ENCODE measurements at regions not wholly inside any gene's neighbourhood (a gene's known extent, or its start where the extent isn't known, plus 50 kb on each side); places are given as distances from the start of the nearest gene placed in this dataset.
"Not testable (repeated sequence)": the region's sequence is repeated elsewhere in the genome, so short reads cannot be mapped to it uniquely, and the experiment has no call there.

DNA sequence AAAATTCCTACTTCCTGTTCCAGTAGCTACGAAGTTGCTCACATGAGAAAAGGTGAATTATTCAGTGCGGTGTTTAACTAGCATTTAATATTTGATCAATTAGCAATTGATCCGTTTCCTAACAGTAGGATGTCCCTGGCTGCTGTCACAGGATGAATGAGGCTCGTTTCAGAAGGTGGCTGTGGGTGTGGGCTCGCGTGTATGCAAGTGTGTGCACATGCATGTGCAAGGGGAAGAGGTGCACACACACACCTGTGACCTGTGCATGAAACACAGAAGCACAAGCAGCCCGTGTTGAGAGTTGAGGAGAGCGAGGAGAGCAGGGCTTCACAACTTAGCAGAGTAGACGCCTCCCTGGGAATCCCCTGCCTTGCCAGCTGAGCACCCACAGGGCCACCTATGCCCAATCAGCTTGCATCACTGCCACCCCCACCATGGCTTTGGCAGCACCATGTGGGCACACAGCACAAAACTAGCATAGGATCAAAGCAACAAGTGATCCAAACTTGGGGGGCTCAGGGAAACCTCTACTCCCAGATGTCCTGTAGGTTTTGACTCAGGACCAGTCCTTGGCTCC, 107.2 kb downstream of the C5orf15 start:
- in situ Hi-C loops (cut with HindIII; ENCODE audit: low sequenced_read_pairs) = loop anchor here (10.0 kb wide), 1 partner anchor 64 kb away; no protein-coding TSS in a partner anchor

DNA sequence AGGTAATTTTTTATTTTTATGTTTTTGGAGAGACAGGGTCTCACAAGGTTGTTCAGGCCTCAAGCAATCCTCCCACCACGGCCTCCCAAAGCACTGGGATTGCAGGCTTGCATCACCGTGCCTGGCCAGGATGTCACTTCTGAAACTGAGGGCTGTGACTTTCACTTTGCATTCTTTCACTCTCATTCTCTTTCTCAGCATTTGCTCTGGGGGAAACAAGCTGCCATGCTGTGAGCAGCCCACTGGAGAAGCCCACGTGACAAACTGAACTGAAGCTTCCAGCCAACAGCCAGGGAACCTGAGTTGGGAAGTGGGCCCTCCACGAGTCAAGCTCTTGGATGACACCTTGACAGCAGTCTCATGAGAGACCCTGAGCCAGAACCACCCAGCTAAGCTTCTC, 109.4 kb downstream of the C5orf15 start:
- in situ Hi-C loops (cut with HindIII; ENCODE audit: low sequenced_read_pairs) = no loop called here

DNA sequence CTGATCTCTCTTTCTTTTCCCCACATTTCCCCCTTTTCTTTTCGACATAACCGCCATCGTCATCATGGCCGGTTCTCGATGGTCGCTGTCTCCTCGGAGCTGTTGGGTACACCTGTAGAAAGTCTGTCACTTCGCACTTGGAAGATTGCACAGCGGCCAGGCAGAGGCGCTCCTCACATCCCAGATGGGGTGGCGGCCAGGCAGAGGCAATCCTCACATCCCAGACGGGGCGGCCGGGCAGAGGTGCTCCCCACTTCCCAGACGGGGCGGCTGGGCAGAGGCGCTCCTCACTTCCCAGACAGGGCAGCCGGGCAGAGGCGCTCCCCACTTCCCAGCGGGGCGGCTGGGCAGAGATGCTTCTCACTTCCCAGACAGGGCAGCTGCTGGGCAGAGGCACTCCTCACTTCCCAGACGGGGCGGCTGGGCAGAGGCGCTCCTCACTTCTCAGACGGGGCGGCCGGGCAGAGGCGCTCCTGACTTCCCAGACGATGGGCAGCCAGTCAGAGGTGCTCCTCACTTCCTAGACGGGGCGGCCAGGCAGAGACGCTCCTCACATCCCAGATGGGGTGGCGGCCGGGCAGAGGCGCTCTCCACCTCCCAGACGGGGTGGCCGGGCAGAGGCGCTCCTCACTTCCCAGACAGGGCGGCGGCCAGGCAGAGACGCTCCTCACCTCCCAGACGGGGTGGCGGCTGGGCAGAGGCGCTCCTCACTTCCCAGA, 110.7 kb downstream of the C5orf15 start:
- in situ Hi-C loops (cut with HindIII; ENCODE audit: low sequenced_read_pairs) = not testable (repeated sequence)

DNA sequence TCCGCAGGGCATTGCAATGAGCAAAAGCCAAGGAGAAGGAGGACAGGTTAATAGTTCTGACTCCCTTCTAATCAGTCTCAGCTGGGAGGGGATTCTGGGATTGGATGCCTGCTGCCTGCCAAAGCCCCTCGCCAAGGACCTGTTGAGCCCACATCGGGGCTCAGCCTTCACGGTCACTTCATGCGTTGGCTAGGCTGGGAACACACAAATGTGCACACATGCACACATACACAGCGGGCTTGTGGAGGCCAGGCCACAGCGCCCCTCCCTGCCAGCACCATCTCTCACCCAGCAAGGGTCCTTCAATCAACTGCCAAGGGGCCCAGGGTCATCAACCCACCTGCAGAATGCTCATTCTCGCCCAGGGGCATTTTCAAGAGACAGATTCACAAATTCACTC, 113.9 kb downstream of the C5orf15 start:
- in situ Hi-C loops (cut with HindIII; ENCODE audit: low sequenced_read_pairs) = no loop called here

DNA sequence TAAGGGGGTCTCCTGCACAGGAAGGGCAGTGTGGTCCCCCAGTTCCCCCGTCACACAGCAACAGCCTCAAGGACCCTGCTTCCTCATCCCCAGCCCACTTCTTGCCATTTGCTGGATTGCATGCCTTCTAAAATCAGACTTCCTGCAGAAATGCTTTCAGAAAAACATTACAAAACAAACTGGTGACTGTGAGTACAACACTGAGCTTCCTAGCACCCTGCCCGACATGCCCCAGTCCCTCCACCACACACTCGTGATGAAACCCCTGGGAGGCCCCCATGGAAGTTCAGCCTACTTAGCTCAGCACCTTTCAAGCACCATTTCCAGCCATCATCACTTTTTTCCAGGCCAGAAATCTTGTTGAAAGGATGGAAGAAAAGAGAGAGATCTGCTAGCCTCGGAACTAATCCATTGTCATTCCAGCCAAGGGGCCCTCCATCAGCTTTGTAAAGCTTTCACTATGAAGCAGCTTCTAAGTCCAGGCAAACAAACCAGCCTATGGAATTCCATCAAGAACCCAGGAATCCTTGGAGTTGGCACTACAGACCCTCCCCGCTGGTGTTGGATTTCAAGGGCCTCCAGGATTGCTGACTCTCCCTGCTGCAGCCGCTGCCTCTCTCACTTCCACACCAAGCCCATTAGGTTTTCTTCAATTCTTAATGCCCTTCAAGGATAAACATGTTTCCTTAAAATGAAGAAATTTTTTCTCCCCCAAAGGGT, 114.6 kb downstream of the C5orf15 start:
- in situ Hi-C loops (cut with HindIII; ENCODE audit: low sequenced_read_pairs) = no loop called here

DNA sequence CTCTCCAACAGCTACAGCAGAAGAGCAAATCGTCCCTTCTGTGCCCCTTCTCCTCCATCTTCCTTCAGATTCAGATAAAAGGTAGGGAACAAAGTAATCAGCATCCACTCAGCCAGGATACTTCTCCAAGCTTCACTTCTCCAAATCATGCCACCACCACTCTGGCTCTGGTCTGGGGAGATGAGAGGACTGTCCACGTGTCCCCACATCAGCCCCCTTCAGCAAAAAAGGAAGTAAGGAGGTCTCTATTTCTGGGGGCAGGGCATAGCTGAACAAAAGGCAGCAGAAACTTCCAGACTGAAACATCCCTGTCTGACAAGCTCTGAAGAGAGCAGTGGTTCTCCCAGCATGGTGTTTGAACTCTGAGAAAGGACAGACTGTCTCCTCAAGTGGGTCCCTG, 116.9 kb downstream of the C5orf15 start:
- in situ Hi-C loops (cut with HindIII; ENCODE audit: low sequenced_read_pairs) = no loop called here

DNA sequence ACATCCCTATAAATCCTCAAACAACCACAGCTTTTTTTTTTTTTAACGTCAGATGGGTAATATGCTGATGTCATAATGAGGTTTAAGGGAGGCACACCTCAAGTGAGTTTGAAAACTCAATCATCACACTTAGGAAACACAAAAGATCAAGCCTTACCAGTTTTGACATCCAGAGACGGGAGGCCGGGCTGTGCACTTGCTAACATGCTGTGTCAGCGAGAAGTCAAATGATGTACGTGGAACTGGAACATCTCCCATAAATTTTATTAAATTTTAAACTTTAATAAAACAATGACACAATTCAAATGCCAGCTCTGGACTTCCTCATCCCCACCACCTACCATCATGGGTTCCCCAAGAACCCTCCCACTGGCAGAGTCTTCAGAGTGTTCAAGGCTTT, 117.6 kb downstream of the C5orf15 start:
- in situ Hi-C loops (cut with HindIII; ENCODE audit: low sequenced_read_pairs) = no loop called here

DNA sequence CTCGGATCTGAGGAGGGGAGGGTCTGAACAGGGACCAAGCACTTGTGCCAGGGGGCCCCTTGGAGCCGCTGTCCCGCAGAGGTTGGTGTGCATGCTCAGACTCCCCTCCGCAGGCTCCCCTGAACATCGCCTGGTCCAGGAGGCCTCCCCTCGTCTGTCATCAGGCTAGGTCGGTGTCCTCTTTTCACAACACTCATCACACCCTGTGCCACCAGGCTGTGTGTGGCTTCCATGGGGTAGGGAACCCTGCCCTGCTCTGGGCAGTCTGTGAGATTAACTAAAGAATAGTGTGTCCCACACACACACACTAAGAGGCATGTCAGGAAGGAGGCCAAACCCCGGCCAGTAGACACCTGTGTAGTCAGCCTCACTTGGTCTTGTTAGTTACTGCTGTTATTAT, 119.3 kb downstream of the C5orf15 start:
- in situ Hi-C loops (cut with HindIII; ENCODE audit: low sequenced_read_pairs) = no loop called here

DNA sequence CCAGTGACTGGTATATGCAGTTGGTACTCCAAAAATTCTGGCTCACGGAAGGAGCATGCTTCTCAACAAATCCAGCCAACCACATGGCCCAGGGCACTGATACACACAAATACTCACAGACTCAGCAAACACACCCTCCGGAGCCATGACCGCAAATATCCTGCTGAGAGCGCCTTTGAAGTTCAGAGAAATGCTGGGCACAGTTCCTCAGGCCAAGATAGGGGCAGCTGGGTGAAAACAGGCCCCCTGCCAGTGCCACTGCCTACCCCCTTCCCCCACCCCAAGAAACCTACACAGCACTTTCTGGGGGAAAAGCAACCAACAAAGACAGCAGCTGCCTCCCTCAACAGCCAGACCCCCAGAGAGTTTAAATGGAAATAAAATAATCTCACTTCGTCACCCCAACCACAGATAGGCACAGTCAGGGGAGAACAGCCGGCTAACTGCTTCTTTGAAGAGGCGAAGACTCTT, 120.0 kb downstream of the C5orf15 start:
- in situ Hi-C loops (cut with HindIII; ENCODE audit: low sequenced_read_pairs) = no loop called here

DNA sequence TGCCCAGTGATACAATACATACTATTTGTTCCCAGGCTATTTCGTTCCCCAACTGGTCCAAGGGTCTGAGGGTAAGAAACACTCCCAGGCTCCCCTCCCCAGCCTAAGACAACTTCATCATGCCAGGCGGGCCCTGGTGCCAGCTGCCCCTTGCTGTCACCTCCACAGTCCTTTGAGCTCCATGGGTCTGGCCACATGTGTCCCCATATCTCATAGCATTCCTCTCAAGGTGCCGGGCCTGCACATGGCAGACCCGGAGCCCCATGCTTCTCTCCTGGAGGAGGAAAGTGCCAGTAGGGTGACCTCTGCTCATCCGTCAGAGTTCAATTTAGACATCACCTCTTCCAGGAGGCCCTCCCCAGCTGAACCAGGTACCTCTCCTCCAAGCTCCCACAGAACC, 120.5 kb downstream of the C5orf15 start:
- in situ Hi-C loops (cut with HindIII; ENCODE audit: low sequenced_read_pairs) = no loop called here

DNA sequence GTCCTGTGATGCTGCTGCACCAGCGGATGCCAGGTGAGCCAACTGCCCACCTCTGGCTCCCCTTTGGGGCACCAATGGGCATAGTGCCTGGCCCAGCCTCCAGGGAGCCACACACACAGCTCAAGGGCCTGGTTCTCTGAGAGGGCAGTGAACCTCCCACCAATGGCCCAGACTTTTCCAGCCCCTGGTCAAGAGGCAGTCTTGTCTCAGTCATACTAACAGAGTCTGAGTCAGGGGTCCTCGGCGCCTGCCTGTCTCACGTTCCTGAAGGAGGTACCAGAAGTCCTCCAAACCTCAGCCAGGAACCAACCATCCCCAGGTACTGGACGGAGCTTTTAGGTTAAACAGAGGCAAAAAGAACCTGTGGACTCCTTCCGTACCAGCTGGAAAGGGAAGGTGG, 121.1 kb downstream of the C5orf15 start:
- in situ Hi-C loops (cut with HindIII; ENCODE audit: low sequenced_read_pairs) = no loop called here

DNA sequence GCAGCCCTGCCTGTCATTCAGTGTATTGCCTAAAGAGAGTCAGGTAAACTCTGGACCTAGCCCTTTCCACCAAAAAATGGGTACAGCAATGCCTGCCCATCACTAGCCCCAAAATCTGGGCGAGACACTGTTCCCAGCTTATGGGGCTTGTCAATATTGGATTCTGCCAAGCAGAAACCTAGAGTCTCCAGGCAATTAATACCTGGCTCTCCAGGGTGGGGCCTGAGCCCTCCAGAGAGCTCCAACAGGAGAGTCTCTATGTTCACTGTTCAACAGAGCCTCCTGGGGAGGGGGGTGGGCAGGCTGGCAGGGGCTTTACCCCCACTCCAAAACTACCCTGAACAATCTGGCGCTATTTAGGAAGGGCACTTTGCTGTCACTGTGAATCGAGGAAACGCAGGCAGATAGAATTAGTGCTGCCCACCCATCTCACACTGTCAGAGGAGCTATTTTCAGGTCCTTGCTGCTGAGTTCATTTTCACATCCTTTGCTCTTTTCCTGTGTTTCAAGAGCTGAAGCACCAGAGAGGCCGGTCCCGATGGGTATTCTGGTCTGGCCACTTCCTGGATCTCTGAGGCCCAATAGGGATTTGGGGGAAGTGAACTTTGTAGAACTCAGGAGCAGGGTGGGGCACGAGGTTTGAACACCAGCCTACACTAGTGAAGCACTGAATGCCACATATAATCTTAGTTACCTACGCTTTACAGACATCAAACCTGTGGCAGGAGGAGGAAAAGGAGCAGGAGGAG, 121.8 kb downstream of the C5orf15 start:
- in situ Hi-C loops (cut with HindIII; ENCODE audit: low sequenced_read_pairs) = no loop called here

DNA sequence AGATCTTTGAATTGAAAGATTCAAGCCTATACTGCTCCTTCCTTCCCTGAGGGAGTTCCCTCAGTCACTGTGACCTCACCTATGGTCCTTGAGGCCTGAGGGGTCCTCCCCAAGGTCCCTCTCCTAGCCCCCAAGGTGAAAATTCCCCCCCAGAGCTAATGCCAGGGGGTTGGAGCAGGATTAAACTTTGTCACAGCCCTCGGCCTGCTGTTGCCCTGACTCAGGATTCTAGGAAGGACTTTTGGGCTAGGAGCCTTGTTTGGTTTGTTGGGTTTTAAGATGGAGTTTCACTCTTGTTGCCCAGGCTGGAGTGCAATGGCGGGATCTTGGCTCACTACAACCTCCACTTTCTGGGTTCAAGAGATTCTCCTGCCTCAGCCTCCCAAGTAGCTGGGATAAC, 123.2 kb downstream of the C5orf15 start:
- in situ Hi-C loops (cut with HindIII; ENCODE audit: low sequenced_read_pairs) = no loop called here

DNA sequence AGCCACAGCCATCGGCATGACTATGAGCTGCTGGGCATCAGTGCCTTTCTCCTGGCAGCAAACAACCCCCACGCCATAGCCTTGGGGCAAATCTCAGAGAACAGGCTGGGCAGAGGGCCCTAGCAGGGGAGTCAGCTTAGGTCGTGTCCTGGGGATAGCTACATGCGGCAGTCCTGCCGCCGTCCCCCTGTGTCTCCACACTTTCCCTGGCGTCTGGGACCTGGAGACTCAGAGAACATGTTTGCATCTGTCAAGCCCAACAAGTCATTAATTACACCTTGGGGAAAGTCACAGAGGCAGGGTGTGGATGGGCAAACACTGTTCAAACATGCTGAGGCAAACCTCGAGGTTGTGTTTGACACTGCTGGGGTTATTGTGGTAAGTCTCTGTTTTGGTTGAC, 123.6 kb downstream of the C5orf15 start:
- in situ Hi-C loops (cut with HindIII; ENCODE audit: low sequenced_read_pairs) = no loop called here

DNA sequence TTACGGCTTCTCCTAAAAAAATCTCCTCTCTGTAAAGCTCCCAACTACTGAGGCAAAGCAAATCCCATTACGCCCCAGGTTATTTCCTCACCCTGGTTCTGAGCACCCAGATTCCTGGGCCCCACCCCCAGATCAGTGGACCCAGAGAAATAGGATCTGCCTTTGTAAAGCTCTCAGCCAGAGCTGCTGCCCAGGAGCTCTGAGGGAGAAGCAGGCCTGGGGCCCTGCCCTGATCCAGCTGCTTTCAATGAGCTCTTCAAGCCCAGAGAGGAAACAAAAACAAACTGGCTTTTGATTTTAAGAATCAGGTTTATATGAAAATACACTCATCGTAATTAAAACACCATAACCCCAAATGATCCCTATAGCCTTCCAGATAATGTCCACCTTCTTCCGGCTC, 124.5 kb downstream of the C5orf15 start:
- in situ Hi-C loops (cut with HindIII; ENCODE audit: low sequenced_read_pairs) = no loop called here

DNA sequence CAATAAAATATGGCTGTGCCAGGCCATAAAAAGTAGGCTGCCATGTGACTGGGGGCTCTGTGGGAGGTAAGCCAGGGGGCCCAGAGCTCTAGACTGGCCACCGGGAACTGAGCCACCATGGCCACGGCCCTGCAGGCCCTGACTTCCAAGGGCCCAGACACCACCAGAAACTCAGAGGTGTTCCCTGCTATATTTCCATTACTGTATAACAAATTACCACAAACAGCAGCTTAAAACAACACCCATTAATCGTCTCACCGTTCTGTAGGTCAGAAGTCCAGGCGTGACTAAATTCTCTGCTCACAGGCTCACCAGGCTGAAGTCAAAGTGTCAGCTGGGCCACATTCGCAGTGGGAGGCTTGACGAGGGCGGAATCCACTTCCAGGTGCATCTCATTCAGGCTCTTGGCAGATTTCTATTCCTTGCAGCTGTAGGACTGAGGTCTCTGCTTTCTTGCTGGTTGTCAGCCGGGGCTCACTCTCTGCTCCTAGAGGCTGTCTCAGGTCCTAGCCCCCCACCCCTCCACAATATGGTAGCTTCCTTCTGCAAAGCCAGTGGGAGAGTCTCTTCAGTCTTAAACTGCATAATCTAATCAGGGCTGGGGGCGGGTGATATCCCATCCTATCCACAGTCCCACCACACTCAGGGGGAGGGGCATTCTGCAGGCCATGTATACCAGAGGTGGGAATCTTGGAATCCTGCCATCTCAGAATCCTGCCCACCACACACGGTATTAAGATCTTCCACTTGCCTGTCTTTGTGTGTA, 125.4 kb downstream of the C5orf15 start:
- in situ Hi-C loops (cut with HindIII; ENCODE audit: low sequenced_read_pairs) = no loop called here

DNA sequence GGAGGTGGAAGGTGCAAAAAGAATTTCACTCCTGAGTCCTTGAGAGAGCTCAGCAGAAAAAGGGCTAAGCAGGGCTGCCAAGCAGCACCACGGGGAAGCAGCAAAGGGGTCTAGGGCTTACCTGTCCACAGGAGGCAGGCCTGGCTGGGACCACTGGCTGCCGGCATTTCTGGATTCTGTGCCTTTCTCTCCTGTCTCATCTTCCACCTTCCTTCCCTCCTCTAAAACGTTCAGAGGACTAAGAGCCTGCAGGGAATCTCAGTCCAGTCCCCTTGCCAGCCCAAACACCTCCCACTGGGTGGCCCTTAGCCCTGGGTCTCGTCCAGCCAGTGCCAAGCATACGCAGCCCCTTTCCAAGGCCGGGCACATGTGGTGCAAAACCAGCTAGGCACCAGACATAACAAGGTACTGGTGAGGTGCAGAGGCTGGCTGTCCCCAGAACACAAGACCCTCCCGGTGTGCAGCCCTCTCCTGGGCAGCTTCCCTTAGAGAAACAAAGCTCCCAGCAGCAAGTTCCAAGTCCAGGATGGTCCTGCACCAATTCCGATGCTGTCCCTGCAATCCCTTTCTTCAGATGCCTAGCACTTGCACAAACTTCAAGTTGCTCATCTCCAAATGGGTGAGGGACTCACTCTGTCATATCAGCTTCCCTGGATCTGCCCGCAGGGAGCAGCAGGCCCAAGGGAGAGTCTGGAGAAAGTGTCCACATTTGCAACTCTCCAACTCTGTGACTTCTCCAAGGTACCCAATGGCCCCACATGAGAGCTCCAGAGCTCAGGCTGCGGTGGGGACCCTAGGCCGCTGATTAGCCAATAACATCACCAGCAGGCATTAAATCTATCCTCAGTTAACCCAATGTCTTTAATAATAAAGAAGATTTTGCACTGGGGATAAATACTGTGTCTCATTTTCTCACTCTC, 126.3 kb downstream of the C5orf15 start:
- in situ Hi-C loops (cut with HindIII; ENCODE audit: low sequenced_read_pairs) = no loop called here

DNA sequence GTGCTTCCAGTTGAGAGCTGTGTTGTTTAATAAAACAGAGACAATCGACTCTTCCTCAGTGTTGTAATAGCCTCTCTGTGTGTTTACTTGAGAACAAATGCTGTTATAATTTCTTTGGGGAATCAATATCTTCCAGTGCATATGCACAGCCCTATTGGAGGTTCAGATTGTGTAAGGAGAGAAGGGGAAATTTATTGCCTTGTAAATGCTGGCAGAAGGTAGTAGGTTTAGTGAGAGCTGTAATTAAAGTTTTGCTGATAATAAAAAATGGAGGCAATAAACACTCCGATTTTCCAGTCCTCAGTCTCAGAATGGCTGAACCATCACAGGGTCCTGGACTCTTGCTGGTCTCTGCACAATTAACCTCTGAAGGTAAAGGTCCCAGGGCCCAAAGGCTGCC, 128.3 kb downstream of the C5orf15 start:
- in situ Hi-C loops (cut with HindIII; ENCODE audit: low sequenced_read_pairs) = no loop called here

DNA sequence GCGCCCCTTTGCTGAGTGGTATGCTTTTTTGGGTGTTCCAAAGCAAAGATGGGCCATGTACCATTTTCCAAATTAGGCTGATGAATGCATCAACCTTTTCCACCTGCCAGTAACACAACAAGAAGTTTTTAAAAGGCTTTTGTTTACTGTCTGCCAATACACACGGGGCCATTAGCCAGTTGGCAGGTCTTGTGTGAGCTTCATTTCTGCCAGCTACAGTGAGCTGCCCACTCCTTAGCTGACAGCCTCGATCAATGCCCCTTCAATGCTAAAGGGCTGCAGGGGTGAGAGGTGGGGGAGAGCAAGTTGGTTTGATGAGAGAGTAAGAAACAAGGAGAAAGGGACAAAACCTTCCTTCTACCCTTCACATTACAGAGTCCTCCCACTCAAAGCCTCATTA, 128.7 kb downstream of the C5orf15 start:
- in situ Hi-C loops (cut with HindIII; ENCODE audit: low sequenced_read_pairs) = no loop called here

DNA sequence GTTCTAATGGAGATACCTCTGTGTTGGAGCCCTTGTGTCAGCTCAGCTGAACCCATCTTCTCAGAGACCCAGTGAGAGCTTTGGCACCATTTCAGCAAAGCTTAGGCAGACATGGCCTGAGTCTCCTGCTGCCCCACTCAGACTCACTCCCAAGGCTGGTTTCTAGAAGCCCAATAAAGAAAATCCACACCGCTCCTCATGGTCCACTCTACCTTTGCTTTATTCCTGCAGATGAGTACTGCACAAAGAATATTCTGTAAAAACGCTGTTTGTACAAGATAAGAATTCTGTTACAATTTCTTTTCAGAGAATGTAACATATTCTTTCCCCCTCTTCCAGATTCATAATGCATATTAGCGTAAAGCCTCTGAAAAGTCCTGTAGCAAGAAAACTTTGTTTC, 129.3 kb downstream of the C5orf15 start:
- in situ Hi-C loops (cut with HindIII; ENCODE audit: low sequenced_read_pairs) = no loop called here
